IMR-90 (cell line): ENCODE measurements at regions not wholly inside any gene's neighbourhood (a gene's known extent, or its start where the extent isn't known, plus 50 kb on each side); places are given as distances from the start of the nearest gene placed in this dataset.

Experiments used
- ATAC-seq: fragments of 200-7000 bp; cut with Tn5 transposase; 2 replicates; pipeline ENCODE4 v1.9.1; 2020; ENCODE audit warnings: low read depth, mild to moderate bottlenecking, moderate library complexity
- BruUV-seq: library from RNA; stranded (reverse); fragments of 400-500 nt; replicated peaks from 2 replicates; lab custom pipeline; 2021; lab: Mats Ljungman, UMichigan
- CTCF ChIA-PET: fragments of 300-600 bp; formaldehyde crosslinking; extraction: SDS; loops from one replicate; lab custom pipeline; 2021; ENCODE audit warnings: antibody characterized with exemption; lab: Yijun Ruan, JAX
- POLR2A ChIA-PET: fragments of 300-600 bp; sonication (Branson Sonifier 250); formaldehyde crosslinking; loops from one replicate; lab custom pipeline; 2022; ENCODE audit warnings: antibody characterized with exemption; ENCODE audit not compliant: unreplicated experiment; lab: Charles Lee
- DNase-seq: peaks from one replicate; pipeline ENCODE4 v3.0.0; 2013
- H2AFZ ChIP-seq: replicated peaks from 2 replicates; pipeline ENCODE3; 2013; ENCODE audit warnings: low read length, mild to moderate bottlenecking; ENCODE audit not compliant: poor library complexity
- H2AK5ac ChIP-seq: 2 replicates; pipeline ENCODE4 v1.6.1; 2013; ENCODE audit warnings: low read depth, low read length, inconsistent platforms
- H2AK9ac ChIP-seq: replicated peaks from 2 replicates; pipeline ENCODE3; 2013; ENCODE audit warnings: mild to moderate bottlenecking, low read depth, low read length, moderate library complexity; ENCODE audit not compliant: poor library complexity
- H2BK120ac ChIP-seq: 2 replicates; pipeline ENCODE4 v1.6.1; 2013; ENCODE audit warnings: low read depth, low read length, inconsistent platforms
- H2BK15ac ChIP-seq: 3 replicates; pipeline ENCODE4 v1.6.1; 2013; ENCODE audit warnings: low read depth, low read length, inconsistent platforms
- H2BK20ac ChIP-seq: 2 replicates; pipeline ENCODE4 v1.6.1; 2013; ENCODE audit warnings: low read depth, mild to moderate bottlenecking, inconsistent platforms, low read length, moderate library complexity
- H2BK5ac ChIP-seq: 2 replicates; pipeline ENCODE4 v1.6.1; 2013; ENCODE audit warnings: mild to moderate bottlenecking, low read depth, low read length, inconsistent platforms; ENCODE audit not compliant: poor library complexity, severe bottlenecking
- H3K14ac ChIP-seq: replicated peaks from 2 replicates; pipeline ENCODE4 v1.6.1; 2013; ENCODE audit warnings: low read depth, low read length, inconsistent platforms
- H3K18ac ChIP-seq: 2 replicates; pipeline ENCODE4 v1.6.1; 2013; ENCODE audit warnings: low read depth, low read length, control low read depth
- H3K23ac ChIP-seq: 2 replicates; pipeline ENCODE4 v1.6.1; 2013; ENCODE audit warnings: low read depth, low read length, inconsistent platforms
- H3K27ac ChIP-seq: 2 replicates; pipeline ENCODE4 v1.5.1; 2013; ENCODE audit warnings: mild to moderate bottlenecking, control low read depth, low read length; ENCODE audit not compliant: insufficient read depth
- H3K27me3 ChIP-seq: 2 replicates; pipeline ENCODE4 v1.6.1; 2013; ENCODE audit warnings: low read length; ENCODE audit not compliant: control insufficient read depth, insufficient read depth
- H3K36me3 ChIP-seq: 2 replicates; pipeline ENCODE4 v1.6.1; 2013; ENCODE audit warnings: low read length, mixed read lengths; ENCODE audit not compliant: control insufficient read depth, insufficient read depth
- H3K4ac ChIP-seq: 2 replicates; pipeline ENCODE4 v1.6.1; 2013; ENCODE audit warnings: low read depth, low read length, inconsistent platforms
- H3K4me1 ChIP-seq: 2 replicates; pipeline ENCODE4 v1.6.1; 2013; ENCODE audit warnings: low read length, mixed read lengths; ENCODE audit not compliant: control insufficient read depth, insufficient read depth
- H3K4me2 ChIP-seq: 2 replicates; pipeline ENCODE4 v1.6.1; 2013; ENCODE audit warnings: low read depth, mild to moderate bottlenecking, control low read depth, low read length, moderate library complexity
- H3K4me3 ChIP-seq: 2 replicates; pipeline ENCODE4 v1.5.1; 2013; ENCODE audit warnings: low read depth, mild to moderate bottlenecking, control low read depth, low read length, moderate library complexity; ENCODE audit not compliant: insufficient read depth
- H3K56ac ChIP-seq: 2 replicates; pipeline ENCODE4 v1.6.1; 2013; ENCODE audit warnings: low read length, inconsistent platforms; ENCODE audit not compliant: insufficient read depth; ENCODE audit errors: extremely low read depth
- H3K79me1 ChIP-seq, 2 experiments: 2 replicates each; pipeline ENCODE4 v1.6.1; 2013; ENCODE audit warnings: low read length in 2 of 2, inconsistent platforms in 1 of 2, low read depth in 1 of 2
- H3K9ac ChIP-seq: 2 replicates; pipeline ENCODE4 v1.6.1; 2013; ENCODE audit warnings: low read depth, low read length, control low read depth
- H3K9me1 ChIP-seq: 2 replicates; pipeline ENCODE4 v1.6.1; 2013; ENCODE audit warnings: low read length, inconsistent platforms; ENCODE audit not compliant: insufficient read depth
- H3K9me3 ChIP-seq: 2 replicates; pipeline ENCODE4 v1.6.1; 2013; ENCODE audit warnings: low read length; ENCODE audit not compliant: control insufficient read depth, insufficient read depth
- H4K20me1 ChIP-seq: 2 replicates; pipeline ENCODE4 v1.6.1; 2013; ENCODE audit warnings: low read length, inconsistent platforms; ENCODE audit not compliant: insufficient read depth
- H4K5ac ChIP-seq: 2 replicates; pipeline ENCODE4 v1.6.1; 2013; ENCODE audit warnings: mild to moderate bottlenecking, low read depth, low read length, control low read depth
- H4K8ac ChIP-seq, 2 experiments: 2 replicates each; pipeline ENCODE4 v1.6.1; 2013; ENCODE audit warnings: low read depth in 2 of 2, low read length in 2 of 2, control low read depth in 1 of 2, inconsistent platforms in 1 of 2
- H4K91ac ChIP-seq: 2 replicates; pipeline ENCODE4 v1.6.1; 2013; ENCODE audit warnings: low read depth, low read length, inconsistent platforms; ENCODE audit not compliant: insufficient read depth
- FOS ChIP-seq: fragments of 150-350 bp; IDR thresholded peaks from 2 replicates; pipeline ENCODE4 v1.6.1; 2016; ENCODE audit warnings: low read depth, low read length
- POLR2A ChIP-seq: IDR thresholded peaks from 2 replicates; pipeline ENCODE4 v1.6.1; 2012; ENCODE audit warnings: mild to moderate bottlenecking, low read depth, low read length
- WGBS, 2 experiments: methylation state at CpG; one replicate each; pipeline versions ENCODE4 v1.1.5 to v1.1.7; 2013; ENCODE audit warnings: missing lambda C conversion rate in 2 of 2; ENCODE audit not compliant: insufficient read length in 1 of 2; ENCODE audit errors: extremely low coverage in 2 of 2; 5-methylcytosine and 5-hydroxymethylcytosine counted together
- dilution Hi-C: fragments of 300-500 bp; cut with HindIII; formaldehyde crosslinking; loops from one replicate; pipeline ENCODE4 v1.14.3; 2018; ENCODE audit warnings: low sequenced_read_pairs; ENCODE audit not compliant: unreplicated experiment
- in situ Hi-C: fragments of 300-500 bp; cut with MboI; formaldehyde crosslinking; loops from 3 replicates; pipeline ENCODE4 v1.14.3; 2019; ENCODE audit warnings: low sequenced_read_pairs, inconsistent platforms, mixed read lengths
- intact Hi-C: fragments of 100-400 bp; cut with micrococcal nuclease; formaldehyde crosslinking; loops from 2 replicates; pipeline ENCODE4 v1.10.0; 2022
- TF ChIP-seq, protein P1 (sequence below): fragments of 150-350 bp; IDR thresholded peaks from 2 replicates; pipeline ENCODE4 v1.6.1; 2016; ENCODE audit warnings: low read depth, mild to moderate bottlenecking, low read length, moderate library complexity, borderline replicate concordance

DNA sequence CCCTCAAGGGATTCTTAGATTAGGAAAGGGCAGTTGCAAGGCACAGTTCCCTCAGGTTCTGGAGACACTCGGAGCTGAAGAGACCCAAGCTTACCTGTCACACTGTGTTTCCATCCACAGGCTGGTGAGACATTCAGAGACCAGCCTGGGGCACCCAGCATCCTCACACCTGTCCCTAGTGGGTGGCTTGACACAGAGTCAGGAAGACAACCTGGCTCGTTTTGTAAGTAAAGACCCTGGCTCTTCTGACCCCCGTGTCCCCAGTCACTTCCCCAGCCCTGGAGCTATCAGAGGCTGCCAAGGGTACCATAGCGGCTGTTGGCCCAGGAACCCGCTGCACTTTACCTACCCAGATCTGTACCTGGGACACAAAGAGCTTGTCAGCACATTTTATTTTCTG, 409.8 kb downstream of the MATN1 start:
- ChIA-PET CTCF (no interaction called here), POLR2A (no interaction called here)
- BruUV-seq = no TSS peak
- Histone ChIP-seq H4K5ac (no peak overlapping the region), H2AK5ac (no peak overlapping the region), H4K8ac (no peak overlapping the region), H2BK20ac (no peak overlapping the region), H3K14ac (no peak overlapping the region), H3K9me3 (no peaks in the 10 kb centered on the region), H2AK9ac (no peak overlapping the region), H3K36me3 (no peaks in the 10 kb centered on the region), H3K4me2 (no peak overlapping the region), H4K20me1 (no peaks in the 10 kb centered on the region), H3K18ac (no peak overlapping the region), H2BK120ac (no peak overlapping the region), H3K23ac (no peak overlapping the region), H2BK5ac (no peak overlapping the region), H3K27me3 (no peaks in the 10 kb centered on the region), H3K56ac (no peak overlapping the region), H3K4me1 (no peaks in the 10 kb centered on the region), H3K79me1 (no peaks in the 10 kb centered on the region), H3K9me1 (no peaks in the 10 kb centered on the region), H2BK15ac (no peak overlapping the region), H3K4ac (no peak overlapping the region), H4K91ac (no peak overlapping the region), H3K4me3 (no peak overlapping the region), H3K9ac (no peak overlapping the region), H3K27ac (no peak overlapping the region), H2AFZ (no peak overlapping the region)
- in situ Hi-C loops (no loop called here), intact Hi-C loops (no loop called here), dilution Hi-C loops (no loop called here)
- DNase-seq (no peak), ATAC-seq (no peak)
- no peak for TF ChIP-seq POLR2A
- no peak for TF ChIP-seq FOS
- TF ChIP-seq, protein P1, sequence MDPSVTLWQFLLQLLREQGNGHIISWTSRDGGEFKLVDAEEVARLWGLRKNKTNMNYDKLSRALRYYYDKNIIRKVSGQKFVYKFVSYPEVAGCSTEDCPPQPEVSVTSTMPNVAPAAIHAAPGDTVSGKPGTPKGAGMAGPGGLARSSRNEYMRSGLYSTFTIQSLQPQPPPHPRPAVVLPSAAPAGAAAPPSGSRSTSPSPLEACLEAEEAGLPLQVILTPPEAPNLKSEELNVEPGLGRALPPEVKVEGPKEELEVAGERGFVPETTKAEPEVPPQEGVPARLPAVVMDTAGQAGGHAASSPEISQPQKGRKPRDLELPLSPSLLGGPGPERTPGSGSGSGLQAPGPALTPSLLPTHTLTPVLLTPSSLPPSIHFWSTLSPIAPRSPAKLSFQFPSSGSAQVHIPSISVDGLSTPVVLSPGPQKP = no peak
- no CpG with 5 or more reads among the region's 5 CpGs for WGBS, 2 experiments
